ENCODE measurements at regions not wholly inside any gene's neighbourhood (a gene's known extent, or its start where the extent isn't known, plus 50 kb on each side); places are given as distances from the start of the nearest gene placed in this dataset.

DNA sequence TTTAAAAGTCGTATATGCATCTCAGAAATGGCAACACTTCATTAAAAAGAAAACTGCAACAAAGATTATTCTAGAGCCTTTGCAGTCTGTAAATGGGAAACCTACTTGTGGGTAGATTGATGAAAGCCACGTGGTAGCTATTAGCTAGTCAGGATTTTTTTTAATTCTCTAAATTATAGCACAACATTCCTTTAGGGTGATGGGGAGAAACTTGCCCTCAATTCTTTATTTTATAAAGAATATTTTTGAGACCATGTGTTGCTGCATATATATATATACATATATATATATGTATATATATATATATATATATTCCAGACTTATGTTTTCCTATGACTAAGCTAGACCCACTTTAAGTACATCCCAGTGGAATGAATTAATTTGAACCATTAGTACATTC, 118.0 kb downstream of the PPP1R3A start:
- TF ChIP-seq CTCF (IDR thresholded peaks at IDR 0.05; ENCODE audit: borderline replicate concordance, control extremely low read depth, extremely low read depth, insufficient read depth, missing control alignments): no peak
- in situ Hi-C loops (cut with MboI; ENCODE audit: low sequenced_read_pairs, unreplicated experiment): no loop called here

DNA sequence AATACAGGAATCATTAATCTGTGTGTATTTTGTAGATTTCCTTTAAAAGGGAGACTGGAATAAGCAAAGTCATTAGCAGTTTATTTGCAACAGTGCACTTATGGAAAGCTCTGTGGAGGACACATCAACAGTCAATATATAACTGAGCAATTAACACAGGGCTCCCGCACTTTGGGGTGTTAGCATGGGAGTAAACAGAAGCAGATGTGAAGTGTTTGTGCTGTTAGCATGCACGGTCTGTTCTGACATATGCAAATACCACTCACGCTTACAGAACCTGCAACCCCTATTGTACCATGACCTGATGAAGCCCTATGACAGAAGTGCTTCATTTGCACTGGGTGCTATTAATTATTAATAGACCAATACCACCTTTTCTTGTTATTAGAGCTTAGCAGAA, 118.9 kb downstream of the PPP1R3A start:
- in situ Hi-C loops (cut with MboI; ENCODE audit: low sequenced_read_pairs, unreplicated experiment): no loop called here
- DNase-seq (ENCODE audit: low spot score): no peak
- TF ChIP-seq CTCF (IDR thresholded peaks at IDR 0.05; ENCODE audit: borderline replicate concordance, control extremely low read depth, extremely low read depth, insufficient read depth, missing control alignments): no peak

More for the DNA sequence above, 118.0 kb downstream of the PPP1R3A start:
- no peak for DNase-seq (ENCODE audit: low spot score)

DNA sequence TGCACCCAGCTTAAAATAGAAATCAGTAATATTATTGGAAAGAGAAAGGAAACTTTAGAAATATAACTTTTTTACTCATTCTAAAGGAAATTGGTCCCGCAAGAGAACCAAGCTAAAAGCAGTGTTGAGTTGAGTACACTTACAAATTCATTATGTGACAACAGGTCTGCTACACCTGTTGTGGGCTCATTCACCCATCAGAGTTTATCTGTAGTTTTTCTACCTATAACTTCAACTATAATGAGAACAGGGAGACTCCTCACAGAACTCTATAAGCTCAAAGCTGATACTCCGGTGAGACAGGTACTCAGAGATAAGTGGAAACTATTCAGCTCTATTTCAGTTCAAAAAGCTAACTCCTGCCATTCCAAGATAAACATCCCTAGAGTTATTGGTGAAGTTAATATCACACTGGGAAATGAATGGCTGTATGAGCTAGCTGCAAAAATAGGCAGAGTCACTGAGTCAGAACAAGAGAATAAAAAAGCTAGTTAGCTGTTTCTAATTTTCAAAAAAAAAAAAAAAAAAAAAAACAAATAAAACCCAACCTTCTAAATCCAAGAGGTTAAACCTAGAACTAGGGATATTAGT, 121.3 kb downstream of the PPP1R3A start:
- in situ Hi-C loops (cut with MboI; ENCODE audit: low sequenced_read_pairs, unreplicated experiment): no loop called here
- no peak for DNase-seq (ENCODE audit: low spot score)
- no peak for TF ChIP-seq CTCF (IDR thresholded peaks at IDR 0.05; ENCODE audit: borderline replicate concordance, control extremely low read depth, extremely low read depth, insufficient read depth, missing control alignments)

GRCh38 chr7:113796557-113796956, 122.3 kb downstream of the PPP1R3A start:
- in situ Hi-C loops (cut with MboI; ENCODE audit: low sequenced_read_pairs, unreplicated experiment): no loop called here
- no peak for TF ChIP-seq CTCF (IDR thresholded peaks at IDR 0.05; ENCODE audit: borderline replicate concordance, control extremely low read depth, extremely low read depth, insufficient read depth, missing control alignments)
- no peak for DNase-seq (ENCODE audit: low spot score)

GRCh38 chr7:113794573-113794972, 124.2 kb downstream of the PPP1R3A start:
- DNase-seq (ENCODE audit: low spot score): no peak
- in situ Hi-C loops (cut with MboI; ENCODE audit: low sequenced_read_pairs, unreplicated experiment): no loop called here
- no peak for TF ChIP-seq CTCF (IDR thresholded peaks at IDR 0.05; ENCODE audit: borderline replicate concordance, control extremely low read depth, extremely low read depth, insufficient read depth, missing control alignments)

- no peak for DNase-seq (ENCODE audit: low spot score)
- in situ Hi-C loops (cut with MboI; ENCODE audit: low sequenced_read_pairs, unreplicated experiment): no loop called here
- no peak for TF ChIP-seq CTCF (IDR thresholded peaks at IDR 0.05; ENCODE audit: borderline replicate concordance, control extremely low read depth, extremely low read depth, insufficient read depth, missing control alignments)
Measured at GRCh38 chr7:113793171-113793570, 125.6 kb downstream of the PPP1R3A start.

Measured in GM13976 (cell line).